PFSK-1 (cell line): ENCODE measurements at regions not wholly inside any gene's neighbourhood (a gene's known extent, or its start where the extent isn't known, plus 50 kb on each side); places are given as distances from the start of the nearest gene placed in this dataset.

Source experiments
- FOXP2 ChIP-seq: optimal IDR thresholded peaks from 2 replicates; pipeline ENCODE3; 2011; ENCODE audit warnings: borderline replicate concordance, control low read depth, inconsistent platforms; ENCODE audit not compliant: insufficient read depth; ENCODE audit errors: extremely low read length, extremely low read depth
- POLR2AphosphoS5 ChIP-seq: IDR thresholded peaks from 2 replicates; pipeline ENCODE4 v1.6.1; 2012; ENCODE audit warnings: low read depth, mild to moderate bottlenecking, control low read depth, low read length, moderate library complexity
- REST ChIP-seq, 2 experiments: IDR thresholded peaks; 2 replicates each; pipeline versions ENCODE4 v1.6.1 to v1.8.0; 2011 to 2012; ENCODE audit warnings: low read depth in 2 of 2, low read length in 2 of 2, control low read depth in 1 of 2, inconsistent platforms in 1 of 2, mild to moderate bottlenecking in 1 of 2, moderate library complexity in 1 of 2; ENCODE audit not compliant: insufficient read depth in 1 of 2
- SIN3A ChIP-seq: IDR thresholded peaks from 2 replicates; pipeline ENCODE4 v1.6.1; 2012; ENCODE audit warnings: mild to moderate bottlenecking, low read length, moderate library complexity, borderline replicate concordance; ENCODE audit not compliant: insufficient read depth
- TAF1 ChIP-seq: IDR thresholded peaks from 2 replicates; pipeline ENCODE4 v1.6.1; 2012; ENCODE audit warnings: low read length, control low read depth, borderline replicate concordance; ENCODE audit not compliant: insufficient read depth

GRCh38 chr9:30522061-30522460 is 1862.4 kb upstream of the ACO1 start:
- TF ChIP-seq REST (IDR thresholded peaks at IDR 0.05; ENCODE audit: insufficient read depth in 1 of 2, low read depth in 2 of 2, low read length in 2 of 2) = no peak

GRCh38 chr9:30522486-30522885 is 1862.0 kb upstream of the ACO1 start:
- TF ChIP-seq FOXP2 (no peak), SIN3A (no peak), POLR2AphosphoS5 (no peak), TAF1 (no peak), REST (IDR thresholded peaks at IDR 0.05; ENCODE audit: insufficient read depth in 1 of 2, low read depth in 2 of 2, low read length in 2 of 2) (no peak)

DNA sequence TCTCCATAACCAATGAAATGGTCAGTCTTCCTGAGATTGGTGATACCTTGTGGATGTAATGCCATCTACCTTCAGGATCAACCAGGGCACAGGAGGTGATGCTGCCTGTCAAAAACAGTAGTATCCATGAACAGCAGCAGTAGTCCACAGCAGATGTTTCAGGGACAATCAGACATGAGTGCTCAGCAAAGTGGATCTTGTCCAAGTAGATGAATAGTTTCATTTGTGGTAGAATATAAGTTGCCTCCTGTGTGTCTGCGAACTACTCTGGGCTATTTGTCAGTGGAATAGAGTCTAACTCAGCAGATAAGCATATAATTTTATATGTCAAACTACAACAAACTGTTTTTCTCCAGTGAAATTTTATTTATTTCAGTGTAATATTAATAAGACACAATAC is 1860.1 kb upstream of the ACO1 start:
- TF ChIP-seq SIN3A (no peak), POLR2AphosphoS5 (no peak), FOXP2 (no peak), REST (IDR thresholded peaks at IDR 0.05; ENCODE audit: insufficient read depth in 1 of 2, low read depth in 2 of 2, low read length in 2 of 2) (no peak), TAF1 (no peak)

DNA sequence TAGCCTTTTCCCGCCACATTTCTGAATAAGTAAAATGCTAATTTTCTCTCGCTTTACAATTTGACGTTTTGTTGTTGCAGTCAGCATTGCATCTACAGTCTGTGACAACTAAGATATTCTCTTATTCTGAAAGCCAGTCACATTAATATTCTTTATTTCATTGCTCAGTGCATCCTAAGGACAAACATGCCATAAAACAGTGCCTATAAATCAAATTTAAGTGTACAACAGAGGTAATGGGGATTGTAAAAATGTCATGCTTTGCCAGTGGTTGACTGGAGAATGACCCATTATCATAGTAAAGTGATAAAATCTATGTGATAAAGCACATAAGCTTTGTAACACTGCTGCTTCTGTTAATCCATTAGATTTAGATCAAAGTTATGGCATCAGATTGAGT is 1850.0 kb upstream of the ACO1 start:
- TF ChIP-seq FOXP2 (no peak), TAF1 (no peak), REST (IDR thresholded peaks at IDR 0.05; ENCODE audit: insufficient read depth in 1 of 2, low read depth in 2 of 2, low read length in 2 of 2) (no peak), SIN3A (no peak), POLR2AphosphoS5 (no peak)

DNA sequence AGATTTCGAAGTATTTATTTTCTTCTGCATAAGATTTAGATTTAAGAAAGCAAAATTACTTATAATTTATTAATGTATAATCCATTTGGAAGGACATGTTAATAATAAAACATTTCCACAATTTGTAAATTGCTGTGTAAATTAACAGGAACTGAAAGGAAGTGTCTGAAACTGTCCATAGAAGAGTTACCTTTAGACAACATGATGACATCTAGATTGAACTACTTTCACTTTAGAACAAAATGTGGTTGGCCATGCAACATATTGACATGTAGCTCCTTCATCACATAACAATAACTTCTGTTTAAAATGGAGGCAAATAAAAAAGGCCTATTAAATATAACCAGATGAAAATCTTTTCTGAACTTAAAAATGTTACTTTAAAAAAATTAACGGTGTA is 1849.5 kb upstream of the ACO1 start:
- TF ChIP-seq SIN3A = no peak
- TF ChIP-seq TAF1 = no peak
- no peak for TF ChIP-seq POLR2AphosphoS5
- TF ChIP-seq FOXP2 = no peak
- TF ChIP-seq REST (IDR thresholded peaks at IDR 0.05; ENCODE audit: insufficient read depth in 1 of 2, low read depth in 2 of 2, low read length in 2 of 2) = no peak
